IPS-NIHi7 (cell line): ENCODE measurements at regions not wholly inside any gene's neighbourhood (a gene's known extent, or its start where the extent isn't known, plus 50 kb on each side); places are given as distances from the start of the nearest gene placed in this dataset.
A peak's percentile ranks its signal among the peaks of the same experiment; 100 is the strongest.

Source experiments
- DNase-seq: peaks from one replicate; pipeline ENCODE4 v3.0.0; 2012; ENCODE audit warnings: mixed read lengths; ENCODE audit errors: extremely low spot score

- DNase-seq, result no peak
Observed at GRCh38 chr1:59170659-59171058, 126.2 kb upstream of the FGGY start.

GRCh38 chr1:59171788-59172187 lies 125.1 kb upstream of the FGGY start:
- DNase-seq, result no peak

DNA sequence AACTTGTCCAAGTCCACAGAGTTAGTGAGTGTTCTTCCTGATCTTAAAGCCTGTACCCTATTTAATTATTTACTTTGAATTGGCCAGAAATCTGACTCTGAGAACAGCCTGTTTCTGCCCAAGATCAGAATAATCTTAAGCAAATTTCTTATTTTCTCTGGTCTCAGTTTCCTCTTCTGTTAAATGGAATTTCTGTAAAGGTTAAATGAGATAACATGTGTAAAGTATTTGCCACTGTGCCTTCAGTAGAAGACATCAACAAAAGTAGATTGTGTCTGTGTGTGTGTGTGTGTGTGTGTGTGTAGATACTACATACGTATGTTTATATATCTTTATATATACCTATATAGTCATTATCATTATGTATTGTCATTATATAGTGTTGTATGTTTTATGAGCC lies 124.2 kb upstream of the FGGY start:
- DNase-seq, result no peak

DNA sequence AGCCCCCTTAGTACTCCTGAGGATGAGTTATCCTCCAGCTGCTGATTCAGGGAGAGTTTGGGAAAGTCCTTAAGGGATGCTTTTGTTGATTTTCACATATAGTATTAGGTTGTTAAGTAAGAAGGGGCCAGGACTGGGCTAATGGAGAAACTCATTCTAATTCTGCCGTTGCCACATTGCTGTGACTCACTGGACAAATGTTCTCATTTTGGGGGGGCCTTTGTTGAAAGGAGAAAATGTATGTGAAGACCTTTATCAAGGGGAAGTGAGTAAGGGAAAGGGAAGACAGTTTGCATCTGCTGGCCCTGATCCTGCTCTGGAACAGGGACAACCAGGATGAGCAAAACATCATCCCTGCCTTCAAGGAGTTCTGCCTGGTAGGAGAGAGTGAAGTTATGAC lies 123.2 kb upstream of the FGGY start:
- DNase-seq, result no peak

GRCh38 chr1:59176471-59176870 lies 120.4 kb upstream of the FGGY start:
- no peak for DNase-seq

GRCh38 chr1:59177756-59178155 lies 119.1 kb upstream of the FGGY start:
- no peak for DNase-seq

DNA sequence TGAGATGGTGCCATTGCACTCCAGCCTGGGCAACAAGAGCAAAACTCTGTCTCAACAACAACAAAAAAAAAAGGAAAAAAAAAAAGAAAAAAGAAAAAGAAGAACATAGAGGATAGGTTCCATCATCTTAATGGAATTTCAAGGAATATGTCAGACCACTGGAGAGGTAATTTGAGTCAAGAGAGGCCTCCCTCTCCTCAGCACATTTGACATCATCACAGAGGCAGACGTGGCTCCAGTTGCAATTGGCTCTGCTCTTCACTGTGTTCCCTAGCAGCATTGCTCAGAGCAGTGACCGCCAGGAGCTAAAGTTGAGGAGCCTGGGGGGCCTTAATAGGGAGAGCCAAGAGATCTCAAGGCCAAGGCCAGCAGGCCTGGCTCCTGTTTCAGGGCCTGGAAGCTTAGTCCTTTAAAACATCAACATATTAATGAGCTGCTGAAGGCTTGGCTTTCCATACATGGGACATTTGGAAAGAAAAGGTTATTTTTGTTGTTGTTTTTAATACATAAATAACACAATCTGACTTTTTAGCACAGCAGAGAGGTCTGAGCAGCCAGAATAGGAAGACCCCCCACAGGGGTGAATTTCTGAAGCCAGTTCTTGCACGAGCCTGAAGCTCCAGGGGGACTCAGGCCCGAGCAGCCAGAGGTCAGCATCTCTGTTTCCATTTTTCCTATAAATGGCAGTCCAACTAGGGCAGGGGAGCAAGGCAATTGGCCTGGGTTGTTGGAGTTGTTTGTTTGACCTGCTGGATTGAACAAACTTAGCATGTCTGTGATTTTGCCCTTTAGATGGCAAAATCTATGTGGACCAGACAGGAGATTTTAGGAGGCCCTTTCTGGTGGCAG lies 118.3 kb upstream of the FGGY start:
- no peak for DNase-seq

DNA sequence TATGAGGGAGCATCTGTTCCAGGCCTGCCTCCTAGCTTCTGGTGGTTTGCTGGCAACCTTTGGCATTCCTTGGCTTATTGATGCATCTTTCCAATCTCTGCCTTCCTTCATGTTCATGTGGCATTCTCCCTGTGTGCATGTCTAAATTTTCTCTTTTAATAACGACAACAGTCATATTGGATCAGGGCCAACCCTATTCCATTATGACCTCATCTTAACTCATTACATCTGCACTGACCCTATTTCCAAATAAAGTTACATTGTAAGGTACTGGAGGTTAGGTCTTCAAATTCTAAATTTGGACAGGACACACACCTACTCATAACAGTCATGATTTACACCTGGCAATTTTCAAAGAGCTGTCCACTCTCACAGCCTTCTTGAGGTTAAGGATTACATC lies 117.2 kb upstream of the FGGY start:
- DNase-seq, result no peak

GRCh38 chr1:59180735-59181134 lies 116.2 kb upstream of the FGGY start:
- DNase-seq, result no peak

DNA sequence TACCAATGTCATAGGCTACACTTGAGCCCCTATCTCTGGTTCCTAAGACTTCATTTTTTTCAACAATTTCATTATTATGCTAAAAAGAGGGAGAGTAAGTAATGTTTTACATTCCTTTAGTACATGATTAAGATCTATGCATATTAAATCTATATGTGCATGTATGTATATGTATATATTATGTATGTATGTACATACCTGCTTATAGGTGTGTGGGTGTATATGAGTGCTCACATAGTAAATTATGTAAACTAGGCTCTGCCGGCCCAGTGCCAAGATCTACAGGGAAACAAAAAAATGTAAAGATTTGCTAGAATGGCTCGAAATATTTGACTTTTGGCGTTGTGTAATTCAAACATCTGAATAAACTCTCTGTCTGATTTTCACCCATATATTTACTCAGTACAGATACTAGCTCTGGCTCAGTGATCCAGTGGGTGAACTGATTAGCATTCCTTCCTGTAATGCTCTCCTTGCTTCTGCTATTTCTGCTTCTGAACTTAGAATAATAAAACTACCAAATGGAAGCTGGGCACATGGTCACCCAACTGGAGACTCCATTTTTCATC lies 113.1 kb upstream of the FGGY start:
- DNase-seq, result no peak

GRCh38 chr1:59184365-59184905 lies 112.5 kb upstream of the FGGY start:
- DNase-seq, result peak; percentile 29

DNA sequence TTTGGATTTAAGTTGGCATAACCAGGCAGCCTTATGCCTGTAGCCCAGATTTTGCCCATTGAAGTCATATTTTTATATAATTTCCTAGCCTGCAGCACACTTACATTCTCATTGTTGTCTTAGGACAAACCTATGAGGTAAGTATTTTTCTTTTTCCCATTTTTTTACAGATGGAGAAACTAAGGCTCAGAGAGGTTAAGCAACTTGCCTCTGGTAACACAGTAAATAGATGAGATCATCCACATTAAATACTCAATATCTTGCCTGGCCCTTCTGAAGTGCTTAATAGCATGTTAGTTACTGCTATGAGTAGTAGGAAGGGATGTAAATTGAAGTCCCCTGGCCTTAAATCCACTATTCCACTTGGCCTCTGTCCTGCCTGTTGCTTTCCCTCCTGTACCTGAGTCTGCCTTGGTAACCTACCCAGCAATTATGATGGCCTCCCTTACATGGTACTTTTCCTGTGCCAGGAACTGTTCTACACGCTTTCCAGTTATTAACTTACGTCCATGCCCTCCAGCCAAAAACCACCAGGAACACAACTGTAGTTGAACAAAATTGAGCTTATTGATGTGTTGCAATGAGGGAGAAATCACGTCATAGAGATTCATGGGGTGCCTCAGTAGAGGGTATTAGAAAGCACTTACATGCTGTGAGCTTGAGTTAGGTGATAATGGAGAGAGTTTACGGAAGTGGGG lies 111.6 kb upstream of the FGGY start:
- no peak for DNase-seq

GRCh38 chr1:59186656-59187055 lies 110.2 kb upstream of the FGGY start:
- DNase-seq, result peak; percentile 32

DNA sequence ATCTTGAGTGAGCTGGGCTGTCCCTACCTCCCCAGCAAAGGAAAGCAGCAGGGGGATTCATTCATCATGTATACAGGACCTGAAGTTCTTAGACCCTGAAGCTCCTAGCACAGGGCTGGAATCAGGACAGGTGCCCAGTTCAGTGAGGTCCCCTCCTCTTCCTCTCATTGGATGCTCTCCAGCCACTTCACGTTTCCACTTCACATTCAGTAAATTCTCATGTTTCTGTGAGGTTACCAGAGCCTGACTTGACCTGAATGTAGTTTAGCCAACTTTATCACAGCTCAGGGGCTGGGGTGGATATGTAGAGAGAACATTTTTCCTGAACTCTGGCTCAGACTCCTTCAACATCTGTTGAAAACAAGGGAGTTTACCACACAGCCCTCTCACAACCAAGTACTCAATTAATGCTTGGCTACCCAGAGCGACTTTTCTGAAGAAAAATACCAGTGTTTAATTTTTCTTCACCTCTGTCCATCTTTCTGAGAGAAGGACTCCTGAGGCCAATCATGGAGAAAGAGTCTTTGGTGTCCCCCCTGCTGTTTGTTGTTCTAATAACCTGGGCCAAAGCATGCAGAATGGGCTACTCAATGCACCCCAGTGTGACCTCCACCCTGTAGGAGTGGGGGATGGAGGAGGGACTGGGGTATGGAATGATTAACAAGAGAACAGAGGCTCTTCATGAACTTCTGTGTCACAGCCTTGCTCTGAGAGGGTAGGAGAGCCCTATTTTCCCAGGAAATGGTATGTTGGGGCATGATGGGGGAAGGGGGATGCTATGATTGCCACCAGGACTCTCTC lies 108.3 kb upstream of the FGGY start:
- DNase-seq, result no peak

GRCh38 chr1:59193443-59194093 lies 103.3 kb upstream of the FGGY start:
- no peak for DNase-seq

- DNase-seq, result no peak
Observed at GRCh38 chr1:59194621-59195020, 102.3 kb upstream of the FGGY start.

DNA sequence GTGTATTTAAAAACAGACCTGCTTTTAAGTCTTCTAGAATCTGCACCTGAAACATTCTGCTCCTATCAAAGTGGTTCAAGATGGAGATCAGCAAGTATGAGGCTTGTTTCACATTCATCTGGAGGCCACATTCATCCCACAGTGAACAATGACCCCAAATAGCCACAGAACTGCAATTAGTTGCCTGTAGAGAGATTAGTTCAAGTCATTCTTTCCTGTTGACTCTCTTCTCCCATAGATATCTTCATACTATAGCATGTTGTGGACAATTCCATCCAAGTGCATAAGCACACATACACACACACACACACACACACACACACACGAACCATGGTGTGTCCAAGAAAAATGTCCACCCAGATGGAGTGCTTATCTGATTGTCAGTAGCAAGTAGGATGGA lies 101.7 kb upstream of the FGGY start:
- no peak for DNase-seq

DNA sequence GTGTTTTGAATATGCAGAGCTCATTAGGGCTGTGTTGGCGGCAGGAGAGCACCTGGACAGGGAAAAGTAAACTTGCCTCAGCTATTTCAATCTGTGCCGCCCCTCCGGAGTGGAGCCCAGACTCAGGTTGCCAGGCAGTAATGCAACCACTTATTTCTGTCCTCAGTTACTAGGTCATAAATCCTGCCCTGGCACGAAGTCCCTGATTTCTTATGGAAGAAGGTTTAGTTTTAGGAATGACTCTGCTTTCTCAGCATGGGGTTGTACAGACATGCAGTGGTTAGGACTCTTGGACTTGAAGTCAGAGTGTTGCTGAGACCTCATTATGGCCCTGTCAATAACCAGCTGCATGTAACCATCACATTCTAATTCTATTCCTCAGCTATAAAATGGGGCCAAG lies 98.3 kb upstream of the FGGY start:
- no peak for DNase-seq

GRCh38 chr1:59199147-59199546 lies 97.7 kb upstream of the FGGY start:
- no peak for DNase-seq

DNA sequence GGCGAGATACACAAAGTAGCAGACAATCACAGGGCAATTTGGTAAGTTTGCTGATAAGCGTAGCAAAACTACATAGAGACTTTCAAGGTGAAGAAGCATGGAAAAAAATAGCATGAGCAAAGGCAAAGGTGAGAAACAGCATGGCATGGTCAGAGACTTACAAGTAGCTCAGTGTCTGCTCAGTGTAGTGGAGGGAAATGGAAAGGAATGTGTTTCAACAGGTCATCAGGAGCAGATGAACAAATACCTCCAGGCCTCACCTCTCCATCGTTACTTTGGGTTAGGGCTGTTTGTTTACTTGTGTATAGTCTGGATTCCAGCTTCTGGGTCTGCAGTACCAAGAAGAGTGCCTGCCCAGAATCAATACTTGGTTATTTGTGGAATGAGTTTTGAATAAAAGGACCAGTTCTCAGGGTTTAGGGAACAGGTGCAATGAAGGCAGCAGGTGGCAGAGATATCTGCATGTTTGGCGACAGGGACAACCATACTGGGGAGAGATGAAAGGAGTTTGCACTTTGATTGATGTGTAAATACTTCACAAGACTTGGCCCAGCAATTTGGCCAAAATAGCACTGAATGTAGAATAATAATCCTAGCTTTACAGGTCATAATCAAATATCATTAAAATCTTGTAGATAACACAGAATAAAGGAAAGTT lies 97.0 kb upstream of the FGGY start:
- no peak for DNase-seq

DNA sequence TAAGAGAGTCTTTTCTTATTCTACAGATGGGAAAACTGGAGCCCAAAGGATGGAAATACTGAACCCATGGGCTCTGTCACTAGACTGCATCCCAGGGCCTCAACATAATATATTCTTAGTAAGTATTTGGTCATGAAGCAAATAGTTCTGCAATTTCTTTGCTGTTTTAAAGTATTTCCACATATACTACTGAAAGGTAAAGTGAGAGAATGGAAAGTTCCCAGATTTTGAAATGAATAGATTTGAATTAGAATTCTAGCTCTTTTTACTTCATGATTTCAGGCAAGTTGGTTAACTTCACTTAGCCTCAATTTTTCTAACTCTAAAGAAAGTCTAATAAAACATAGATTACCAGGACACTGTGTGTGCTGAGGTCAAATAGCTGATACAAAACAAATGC lies 95.6 kb upstream of the FGGY start:
- no peak for DNase-seq
